ENCODE measurements at regions not wholly inside any gene's neighbourhood (a gene's known extent, or its start where the extent isn't known, plus 50 kb on each side); places are given as distances from the start of the nearest gene placed in this dataset.

- no peak for TF ChIP-seq REST (IDR thresholded peaks at IDR 0.05; ENCODE audit: low read depth, low read length)
- TF ChIP-seq IKZF2 (IDR thresholded peaks at IDR 0.05) = no peak
- TF ChIP-seq FOXM1 (IDR thresholded peaks at IDR 0.05; ENCODE audit: low read depth, low read length) = no peak
- no peak for TF ChIP-seq EZH2 (IDR thresholded peaks at IDR 0.05; ENCODE audit: borderline replicate concordance, control insufficient read depth, low read depth, low read length)
- no peak for TF ChIP-seq MXI1 (IDR thresholded peaks at IDR 0.05; ENCODE audit: low read depth, low read length)
- TF ChIP-seq CTCF (IDR thresholded peaks at IDR 0.05 in 2 of 3, conservative IDR thresholded peaks at IDR 0.05 in 1 of 3; ENCODE audit: control insufficient read depth in 2 of 3, extremely low read depth in 1 of 3, insufficient read depth in 1 of 3, low read depth in 3 of 3, low read length in 3 of 3) = no peak
- no peak for TF ChIP-seq SPI1 (IDR thresholded peaks at IDR 0.05; ENCODE audit: borderline replicate concordance, insufficient read depth, low read depth, low read length)
- no peak for TF ChIP-seq SRF (IDR thresholded peaks at IDR 0.05; ENCODE audit: low read depth in 2 of 2, low read length in 2 of 2)
- TF ChIP-seq TAF1 (IDR thresholded peaks at IDR 0.05; ENCODE audit: borderline replicate concordance, low read depth, low read length) = no peak
- TF ChIP-seq ATF3 (IDR thresholded peaks at IDR 0.05; ENCODE audit: borderline replicate concordance, extremely low read depth, low read depth, low read length) = no peak
- no peak for TF ChIP-seq SIX5 (IDR thresholded peaks at IDR 0.05; ENCODE audit: low read depth, low read length, severe bottlenecking)
- no peak for TF ChIP-seq EGR1 (IDR thresholded peaks at IDR 0.05; ENCODE audit: borderline replicate concordance in 1 of 2, low read depth in 2 of 2, low read length in 2 of 2)
- no peak for TF ChIP-seq RFX5 (IDR thresholded peaks at IDR 0.05; ENCODE audit: low read depth, low read length)
Measured at GRCh38 chr3:189395825-189396224, 224.1 kb downstream of the TPRG1 start.

All from GM12878 (cell line).